ENCODE measurements at regions not wholly inside any gene's neighbourhood (a gene's known extent, or its start where the extent isn't known, plus 50 kb on each side); places are given as distances from the start of the nearest gene placed in this dataset.

DNA sequence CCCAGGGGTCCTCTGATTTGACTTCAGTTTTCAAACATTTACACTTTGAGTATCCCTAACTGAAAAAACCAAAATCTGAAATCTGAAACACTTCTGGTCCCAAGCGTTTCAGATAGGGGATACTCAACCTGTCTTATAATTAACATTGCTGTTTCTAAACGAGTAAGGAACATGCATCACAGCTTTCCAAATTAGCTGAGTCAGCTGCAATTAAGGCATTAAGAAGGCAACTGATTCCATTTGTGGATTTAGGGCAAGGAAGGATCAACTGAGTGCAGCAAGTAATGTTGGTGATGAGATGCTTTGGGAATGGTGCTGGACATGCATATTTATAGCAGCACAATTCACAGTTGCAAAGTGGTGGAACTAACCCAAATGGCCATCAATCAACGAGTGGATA, 168.6 kb downstream of the ACER2 start:
- H3K36me3 Mint-ChIP-seq (ENCODE audit: unreplicated experiment), result no peaks in the 10 kb centered on the region
- H3K27ac Mint-ChIP-seq (ENCODE audit: unreplicated experiment), result no peak overlapping the region
- H3K4me3 Mint-ChIP-seq (ENCODE audit: unreplicated experiment), result no peak overlapping the region
- no peak for TF ChIP-seq CTCF (IDR thresholded peaks at IDR 0.05; ENCODE audit: partially characterized antibody, unreplicated experiment)
- H3K9me3 Mint-ChIP-seq (ENCODE audit: unreplicated experiment), result no peaks in the 10 kb centered on the region
- peaks cover 4% of the 10 kb centered on the region for H3K27me3 Mint-ChIP-seq (ENCODE audit: unreplicated experiment)
- H3K4me1 Mint-ChIP-seq (ENCODE audit: low read depth, unreplicated experiment), result peaks cover 2% of the 10 kb centered on the region
- DNase-seq, result no peak

DNA sequence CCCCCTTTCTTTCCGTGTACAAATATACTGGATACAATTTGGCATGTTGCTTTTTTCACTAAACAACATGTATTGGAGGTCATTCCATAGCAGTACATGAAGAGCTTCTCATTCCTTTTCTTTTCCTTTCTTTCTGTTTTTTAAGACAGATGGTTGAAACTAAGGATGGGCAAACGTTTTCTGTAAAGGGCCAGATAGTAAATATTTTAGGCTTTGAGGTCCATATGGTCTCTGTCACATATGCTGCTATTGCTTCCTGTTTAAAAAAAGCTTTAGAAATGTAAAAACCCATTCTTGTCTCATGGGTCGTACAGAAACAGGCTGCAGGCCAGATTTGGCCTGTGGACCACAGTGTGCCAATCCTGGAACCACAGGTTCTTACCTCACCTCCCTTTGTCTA, 160.1 kb downstream of the ACER2 start:
- peaks cover 10% of the 10 kb centered on the region for H3K9me3 Mint-ChIP-seq (ENCODE audit: unreplicated experiment)
- no peak for DNase-seq
- peaks cover 33% of the 10 kb centered on the region for H3K4me1 Mint-ChIP-seq (ENCODE audit: low read depth, unreplicated experiment)
- peaks cover 3% of the 10 kb centered on the region for H3K27me3 Mint-ChIP-seq (ENCODE audit: unreplicated experiment)
- peak overlapping the region; percentile 86 for H3K27ac Mint-ChIP-seq (ENCODE audit: unreplicated experiment)
- no peak for TF ChIP-seq CTCF (IDR thresholded peaks at IDR 0.05; ENCODE audit: partially characterized antibody, unreplicated experiment)
- H3K36me3 Mint-ChIP-seq (ENCODE audit: unreplicated experiment), result no peaks in the 10 kb centered on the region
- H3K4me3 Mint-ChIP-seq (ENCODE audit: unreplicated experiment), result peak overlapping the region; percentile 22

GRCh38 chr9:19564396-19565061, 155.7 kb downstream of the ACER2 start:
- H3K4me3 Mint-ChIP-seq (ENCODE audit: unreplicated experiment), result no peak overlapping the region
- peaks cover 3% of the 10 kb centered on the region for H3K9me3 Mint-ChIP-seq (ENCODE audit: unreplicated experiment)
- no peaks in the 10 kb centered on the region for H3K36me3 Mint-ChIP-seq (ENCODE audit: unreplicated experiment)
- TF ChIP-seq CTCF (IDR thresholded peaks at IDR 0.05; ENCODE audit: partially characterized antibody, unreplicated experiment), result no peak
- no peak overlapping the region for H3K27ac Mint-ChIP-seq (ENCODE audit: unreplicated experiment)
- no peak for DNase-seq
- H3K4me1 Mint-ChIP-seq (ENCODE audit: low read depth, unreplicated experiment), result peaks cover 15% of the 10 kb centered on the region
- H3K27me3 Mint-ChIP-seq (ENCODE audit: unreplicated experiment), result no peaks in the 10 kb centered on the region

GRCh38 chr9:19555214-19555613, 146.4 kb downstream of the ACER2 start:
- H3K36me3 Mint-ChIP-seq (ENCODE audit: unreplicated experiment), result peaks cover 16% of the 10 kb centered on the region
- no peak overlapping the region for H3K4me3 Mint-ChIP-seq (ENCODE audit: unreplicated experiment)
- H3K27me3 Mint-ChIP-seq (ENCODE audit: unreplicated experiment), result no peaks in the 10 kb centered on the region
- H3K27ac Mint-ChIP-seq (ENCODE audit: unreplicated experiment), result no peak overlapping the region
- DNase-seq, result no peak
- H3K4me1 Mint-ChIP-seq (ENCODE audit: low read depth, unreplicated experiment), result peaks cover 18% of the 10 kb centered on the region
- no peaks in the 10 kb centered on the region for H3K9me3 Mint-ChIP-seq (ENCODE audit: unreplicated experiment)
- no peak for TF ChIP-seq CTCF (IDR thresholded peaks at IDR 0.05; ENCODE audit: partially characterized antibody, unreplicated experiment)

DNA sequence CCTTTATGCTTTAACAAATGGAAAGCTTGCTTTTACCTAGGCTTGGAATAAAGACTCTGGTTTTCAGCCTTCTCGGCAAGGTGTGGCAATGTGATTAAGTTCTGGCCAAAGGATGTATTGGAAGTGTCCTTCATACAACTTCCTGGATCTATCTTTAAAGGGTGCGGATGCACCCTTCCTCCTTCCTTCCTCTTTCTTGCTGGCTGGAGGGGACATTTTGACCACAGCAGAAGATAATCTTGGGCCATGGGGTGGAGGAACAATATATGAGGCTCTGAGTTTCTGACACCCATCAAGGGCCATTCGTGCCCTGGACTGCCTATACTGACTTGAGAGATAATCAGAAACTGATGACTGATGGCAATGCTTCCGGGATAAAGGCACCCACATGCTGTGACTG, 145.7 kb downstream of the ACER2 start:
- Mint-ChIP-seq H3K27me3 (ENCODE audit: unreplicated experiment) (no peaks in the 10 kb centered on the region), H3K4me1 (ENCODE audit: low read depth, unreplicated experiment) (peaks cover 18% of the 10 kb centered on the region), H3K4me3 (ENCODE audit: unreplicated experiment) (no peak overlapping the region), H3K9me3 (ENCODE audit: unreplicated experiment) (no peaks in the 10 kb centered on the region), H3K36me3 (ENCODE audit: unreplicated experiment) (peaks cover 16% of the 10 kb centered on the region), H3K27ac (ENCODE audit: unreplicated experiment) (no peak overlapping the region)
- no peak for DNase-seq
- no peak for TF ChIP-seq CTCF (IDR thresholded peaks at IDR 0.05; ENCODE audit: partially characterized antibody, unreplicated experiment)

Measured in glutamatergic neuron (in vitro differentiated cells).